HCT116 (cell line): ENCODE measurements at regions not wholly inside any gene's neighbourhood (a gene's known extent, or its start where the extent isn't known, plus 50 kb on each side); places are given as distances from the start of the nearest gene placed in this dataset.

Source experiments
- ELF1 ChIP-seq: IDR thresholded peaks from 2 replicates; pipeline ENCODE4 v1.6.1; 2012; ENCODE audit warnings: low read depth, borderline replicate concordance
- EZH2 ChIP-seq: fragments of 200-600 bp; sonication (generic); IDR thresholded peaks from 2 replicates; pipeline ENCODE4 v1.6.1; 2017; ENCODE audit warnings: antibody characterized with exemption, mixed run types
- EZH2phosphoT487 ChIP-seq: fragments of 200-600 bp; IDR thresholded peaks from 2 replicates; pipeline ENCODE4 v1.6.1; 2018; ENCODE audit warnings: antibody characterized with exemption, borderline replicate concordance
- SP1 ChIP-seq: IDR thresholded peaks from 2 replicates; pipeline ENCODE4 v1.6.1; 2012; ENCODE audit warnings: low read depth
- TF ChIP-seq, protein P1 (sequence below): IDR thresholded peaks from 2 replicates; pipeline ENCODE4 v1.6.1; 2012

DNA sequence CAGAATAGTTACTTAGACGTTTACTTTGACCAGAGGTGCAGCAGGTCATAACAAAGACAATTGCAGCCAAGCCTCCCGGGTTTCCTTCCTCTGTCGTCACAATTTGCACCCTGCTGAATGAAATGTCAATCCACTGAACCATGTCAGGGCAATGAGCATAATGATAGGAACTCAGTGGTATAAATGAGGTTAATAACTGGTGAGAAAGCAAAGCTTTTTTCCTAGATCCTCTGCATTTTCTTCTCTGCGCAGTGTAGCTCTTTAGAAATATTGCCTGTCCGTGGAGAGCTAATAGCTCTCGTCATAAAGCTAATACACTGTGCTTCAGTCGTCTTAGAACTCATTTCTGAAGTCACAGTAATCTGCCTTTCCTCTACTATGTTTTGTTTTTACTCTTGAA is 1960.1 kb upstream of the ADGRL3 start:
- TF ChIP-seq EZH2phosphoT487 (no peak), ELF1 (no peak), SP1 (no peak), EZH2 (no peak)
- TF ChIP-seq, protein P1, sequence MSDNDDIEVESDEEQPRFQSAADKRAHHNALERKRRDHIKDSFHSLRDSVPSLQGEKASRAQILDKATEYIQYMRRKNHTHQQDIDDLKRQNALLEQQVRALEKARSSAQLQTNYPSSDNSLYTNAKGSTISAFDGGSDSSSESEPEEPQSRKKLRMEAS: no peak
